ENCODE measurements at regions not wholly inside any gene's neighbourhood (a gene's known extent, or its start where the extent isn't known, plus 50 kb on each side); places are given as distances from the start of the nearest gene placed in this dataset.

DNA sequence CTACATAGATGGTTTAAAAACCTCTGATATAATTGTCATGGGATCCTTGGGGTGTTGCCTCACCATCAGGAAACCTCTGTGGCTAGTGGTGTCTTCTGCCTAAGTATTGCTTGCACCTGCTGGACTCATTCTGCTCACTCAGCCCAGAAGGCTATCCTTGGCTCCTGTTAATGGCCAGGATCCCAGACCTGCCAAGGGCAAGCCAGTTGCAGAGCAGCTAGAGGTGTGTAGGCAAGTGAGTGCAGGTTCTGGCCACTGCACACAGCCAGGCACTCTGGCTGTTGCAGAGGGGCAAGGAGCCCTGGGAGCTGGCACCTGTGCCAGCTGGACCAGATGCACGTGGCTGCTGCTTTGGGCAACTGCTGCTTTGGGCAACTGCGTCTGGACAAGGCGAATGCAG lies 1125.8 kb downstream of the SI start:
- Mint-ChIP-seq H3K36me3 (ENCODE audit: insufficient read depth in 1 of 3, low read depth in 3 of 3) (no peaks in the 10 kb centered on the region), H3K27ac (no peak overlapping the region; a peak in 1 of 7 replicates), H3K4me1 (peaks cover 3 to 7% of the 10 kb centered on the region in 2 experiments; a peak in 3 of 4 replicates), H3K9me3 (peaks cover 0 to 2% of the 10 kb centered on the region in 2 experiments; a peak in 1 of 5 replicates), H3K27me3 (ENCODE audit: low read depth) (no peaks in the 10 kb centered on the region), H3K4me3 (no peak overlapping the region)
- WGBS (ENCODE audit: extremely low coverage, insufficient read length, low lambda C conversion rate) = no CpG with 5 or more reads among the region's 3 CpGs
- no peaks in the 10 kb centered on the region for H3K27me3 ChIP-seq (ENCODE audit: insufficient read depth, low read length)
- H4K20me1 ChIP-seq (ENCODE audit: control insufficient read depth, insufficient read depth, insufficient read length) = no peaks in the 10 kb centered on the region
- H2BK12ac ChIP-seq (ENCODE audit: insufficient read length, low read depth, low read length) = no peak overlapping the region
- H3K79me1 ChIP-seq (ENCODE audit: insufficient read depth, low read depth, low read length, poor library complexity, severe bottlenecking) = no peaks in the 10 kb centered on the region
- TF ChIP-seq, protein P1, sequence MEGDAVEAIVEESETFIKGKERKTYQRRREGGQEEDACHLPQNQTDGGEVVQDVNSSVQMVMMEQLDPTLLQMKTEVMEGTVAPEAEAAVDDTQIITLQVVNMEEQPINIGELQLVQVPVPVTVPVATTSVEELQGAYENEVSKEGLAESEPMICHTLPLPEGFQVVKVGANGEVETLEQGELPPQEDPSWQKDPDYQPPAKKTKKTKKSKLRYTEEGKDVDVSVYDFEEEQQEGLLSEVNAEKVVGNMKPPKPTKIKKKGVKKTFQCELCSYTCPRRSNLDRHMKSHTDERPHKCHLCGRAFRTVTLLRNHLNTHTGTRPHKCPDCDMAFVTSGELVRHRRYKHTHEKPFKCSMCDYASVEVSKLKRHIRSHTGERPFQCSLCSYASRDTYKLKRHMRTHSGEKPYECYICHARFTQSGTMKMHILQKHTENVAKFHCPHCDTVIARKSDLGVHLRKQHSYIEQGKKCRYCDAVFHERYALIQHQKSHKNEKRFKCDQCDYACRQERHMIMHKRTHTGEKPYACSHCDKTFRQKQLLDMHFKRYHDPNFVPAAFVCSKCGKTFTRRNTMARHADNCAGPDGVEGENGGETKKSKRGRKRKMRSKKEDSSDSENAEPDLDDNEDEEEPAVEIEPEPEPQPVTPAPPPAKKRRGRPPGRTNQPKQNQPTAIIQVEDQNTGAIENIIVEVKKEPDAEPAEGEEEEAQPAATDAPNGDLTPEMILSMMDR (conservative IDR thresholded peaks at IDR 0.05) = no peak
- no peak overlapping the region for H4K91ac ChIP-seq (ENCODE audit: insufficient read length, low read depth, low read length)
- no peak overlapping the region for H3K27ac ChIP-seq (ENCODE audit: insufficient read length, low read depth, low read length)
- H3T11ph ChIP-seq (ENCODE audit: low read length) = no peak overlapping the region
- H4K8ac ChIP-seq (replicated peaks; ENCODE audit: insufficient read length, low read depth, low read length) = no peak overlapping the region
- H3K23ac ChIP-seq (ENCODE audit: insufficient read length, low read depth, low read length) = no peak overlapping the region
- no peak overlapping the region for H3K56ac ChIP-seq (ENCODE audit: insufficient read length, low read depth, low read length)
- no peak overlapping the region for H2BK120ac ChIP-seq (ENCODE audit: low read depth, low read length, poor library complexity, severe bottlenecking)
- H2AK5ac ChIP-seq (ENCODE audit: insufficient read length, low read length) = no peak overlapping the region
- H3K4me2 ChIP-seq (ENCODE audit: insufficient read depth, insufficient read length, low read length) = no peak overlapping the region
- no peak overlapping the region for H3K18ac ChIP-seq (ENCODE audit: insufficient read length, low read depth, low read length)
- H3K4me1 ChIP-seq (ENCODE audit: insufficient read depth, low read length) = no peaks in the 10 kb centered on the region
- no peak overlapping the region for H2AFZ ChIP-seq (ENCODE audit: low read length)
- H3K9me3 ChIP-seq (ENCODE audit: control insufficient read depth, low read depth, low read length) = no peaks in the 10 kb centered on the region
- H3K79me2 ChIP-seq (ENCODE audit: insufficient read depth, low read length) = no peaks in the 10 kb centered on the region
- no peak overlapping the region for H2BK20ac ChIP-seq (ENCODE audit: low read depth, low read length, poor library complexity, severe bottlenecking)
- H2BK5ac ChIP-seq (ENCODE audit: insufficient read length, low read length) = no peak overlapping the region
- no peak overlapping the region for H3K4ac ChIP-seq (ENCODE audit: low read depth, low read length)
- no peak overlapping the region for H3K14ac ChIP-seq (ENCODE audit: insufficient read depth, low read length)
- no peaks in the 10 kb centered on the region for H3K23me2 ChIP-seq (ENCODE audit: insufficient read length, low read depth, low read length, poor library complexity, severe bottlenecking)
- DNase-seq = no peak
- no peak overlapping the region for H2BK15ac ChIP-seq (ENCODE audit: low read depth, low read length)
- no peak overlapping the region for H3K9ac ChIP-seq (ENCODE audit: extremely low read depth, insufficient read length, low read length)
- no peak overlapping the region for H4K5ac ChIP-seq (ENCODE audit: insufficient read length, low read depth, low read length)
